H9 (cell line): ENCODE measurements at regions not wholly inside any gene's neighbourhood (a gene's known extent, or its start where the extent isn't known, plus 50 kb on each side); places are given as distances from the start of the nearest gene placed in this dataset.

Experiments used
- DNase-seq: peaks from one replicate; pipeline ENCODE4 v3.0.0-alpha.2; 2017
- H2AFZ ChIP-seq: one replicate; pipeline ENCODE4 v1.6.1; 2013; ENCODE audit warnings: mild to moderate bottlenecking, low read length, control low read depth, moderate library complexity
- H2AK5ac ChIP-seq: 2 replicates; pipeline ENCODE4 v1.6.1; 2013; ENCODE audit warnings: low read length, control low read depth, mixed read lengths; ENCODE audit not compliant: insufficient read length
- H2BK120ac ChIP-seq: one replicate; pipeline ENCODE4 v1.6.1; 2013; ENCODE audit warnings: low read depth, mild to moderate bottlenecking, low read length, control low read depth, inconsistent platforms; ENCODE audit not compliant: poor library complexity, severe bottlenecking
- H2BK12ac ChIP-seq: 2 replicates; pipeline ENCODE4 v1.6.1; 2013; ENCODE audit warnings: low read length, control low read depth, mixed read lengths, low read depth; ENCODE audit not compliant: insufficient read length
- H2BK15ac ChIP-seq: 2 replicates; pipeline ENCODE4 v1.6.1; 2013; ENCODE audit warnings: low read depth, low read length, control low read depth
- H2BK20ac ChIP-seq: one replicate; pipeline ENCODE4 v1.6.1; 2013; ENCODE audit warnings: low read depth, mild to moderate bottlenecking, low read length, control low read depth, inconsistent platforms; ENCODE audit not compliant: poor library complexity, severe bottlenecking
- H2BK5ac ChIP-seq: 2 replicates; pipeline ENCODE4 v1.6.1; 2013; ENCODE audit warnings: low read length, control low read depth, mixed read lengths; ENCODE audit not compliant: insufficient read length
- H3K14ac ChIP-seq: 2 replicates; pipeline ENCODE4 v1.6.1; 2013; ENCODE audit warnings: low read length, control low read depth; ENCODE audit not compliant: insufficient read depth
- H3K18ac ChIP-seq: 2 replicates; pipeline ENCODE4 v1.6.1; 2013; ENCODE audit warnings: low read depth, mild to moderate bottlenecking, mixed read lengths, low read length, control low read depth; ENCODE audit not compliant: insufficient read length
- H3K23ac ChIP-seq: 2 replicates; pipeline ENCODE4 v1.6.1; 2013; ENCODE audit warnings: low read length, control low read depth, mixed read lengths, low read depth; ENCODE audit not compliant: insufficient read length
- H3K23me2 ChIP-seq: 2 replicates; pipeline ENCODE4 v1.6.1; 2013; ENCODE audit warnings: low read depth, mild to moderate bottlenecking, mixed read lengths, low read length, control low read depth; ENCODE audit not compliant: insufficient read length, poor library complexity, severe bottlenecking
- H3K27ac ChIP-seq: 2 replicates; pipeline ENCODE4 v1.5.1; 2013; ENCODE audit warnings: low read length, control low read depth, mixed read lengths, low read depth; ENCODE audit not compliant: insufficient read length
- H3K27me3 ChIP-seq: 2 replicates; pipeline ENCODE4 v1.6.1; 2013; ENCODE audit warnings: low read length, control low read depth, inconsistent platforms; ENCODE audit not compliant: insufficient read depth
- H3K4ac ChIP-seq: 2 replicates; pipeline ENCODE4 v1.6.1; 2013; ENCODE audit warnings: low read depth, mild to moderate bottlenecking, control low read depth, inconsistent platforms, low read length, moderate library complexity
- H3K4me1 ChIP-seq: 2 replicates; pipeline ENCODE4 v1.6.1; 2013; ENCODE audit warnings: low read length, control low read depth, inconsistent platforms; ENCODE audit not compliant: insufficient read depth
- H3K4me2 ChIP-seq: 2 replicates; pipeline ENCODE4 v1.6.1; 2013; ENCODE audit warnings: low read length, control low read depth, mixed read lengths; ENCODE audit not compliant: insufficient read length, insufficient read depth
- H3K56ac ChIP-seq: 2 replicates; pipeline ENCODE4 v1.6.1; 2013; ENCODE audit warnings: low read depth, mild to moderate bottlenecking, mixed read lengths, low read length, control low read depth; ENCODE audit not compliant: insufficient read length
- H3K79me1 ChIP-seq: 2 replicates; pipeline ENCODE4 v1.6.1; 2013; ENCODE audit warnings: low read depth, mild to moderate bottlenecking, moderate library complexity, low read length, control low read depth, inconsistent platforms; ENCODE audit not compliant: insufficient read depth, poor library complexity, severe bottlenecking
- H3K79me2 ChIP-seq: 2 replicates; pipeline ENCODE4 v1.6.1; 2013; ENCODE audit warnings: low read length, control low read depth, inconsistent platforms; ENCODE audit not compliant: insufficient read depth
- H3K9ac ChIP-seq: 2 replicates; pipeline ENCODE4 v1.6.1; 2013; ENCODE audit warnings: low read length, control low read depth, mixed read lengths; ENCODE audit not compliant: insufficient read length; ENCODE audit errors: extremely low read depth
- H3K9me3 ChIP-seq: one replicate; pipeline ENCODE4 v1.6.1; 2013; ENCODE audit warnings: low read depth, low read length, inconsistent platforms; ENCODE audit not compliant: control insufficient read depth
- H3T11ph ChIP-seq: one replicate; pipeline ENCODE4 v1.6.1; 2013; ENCODE audit warnings: mild to moderate bottlenecking, low read length, control low read depth, inconsistent platforms
- H4K20me1 ChIP-seq: one replicate; pipeline ENCODE4 v1.6.1; 2013; ENCODE audit not compliant: control insufficient read depth, insufficient read length, insufficient read depth
- H4K5ac ChIP-seq: 2 replicates; pipeline ENCODE4 v1.6.1; 2013; ENCODE audit warnings: low read depth, mild to moderate bottlenecking, mixed read lengths, low read length, control low read depth; ENCODE audit not compliant: insufficient read length
- H4K8ac ChIP-seq: replicated peaks from 2 replicates; pipeline ENCODE4 v1.6.1; 2013; ENCODE audit warnings: low read length, control low read depth, mixed read lengths, low read depth; ENCODE audit not compliant: insufficient read length
- H4K91ac ChIP-seq: 2 replicates; pipeline ENCODE4 v1.6.1; 2013; ENCODE audit warnings: low read depth, mild to moderate bottlenecking, moderate library complexity, mixed read lengths, low read length, control low read depth; ENCODE audit not compliant: insufficient read length
- H3K27ac Mint-ChIP-seq, 3 experiments: 2 replicates in 2 of 3; 3 replicates in 1 of 3; pipeline ENCODE4 v1.8.0; 2020 to 2021; ENCODE audit warnings: mixed read lengths in 3 of 3, mild to moderate bottlenecking in 1 of 3, moderate library complexity in 1 of 3
- H3K27me3 Mint-ChIP-seq: 2 replicates; pipeline ENCODE4 v1.8.0; 2021; ENCODE audit warnings: low read depth, mild to moderate bottlenecking, moderate library complexity, mixed read lengths
- H3K36me3 Mint-ChIP-seq, 3 experiments: 2 replicates in 2 of 3; 3 replicates in 1 of 3; pipeline ENCODE4 v1.8.0; 2020 to 2021; ENCODE audit warnings: low read depth in 3 of 3, mixed read lengths in 3 of 3; ENCODE audit not compliant: insufficient read depth in 1 of 3
- H3K4me1 Mint-ChIP-seq, 2 experiments: 2 replicates each; pipeline ENCODE4 v1.8.0; 2020; ENCODE audit warnings: mixed read lengths in 2 of 2
- H3K4me3 Mint-ChIP-seq, 2 experiments: 2 replicates in 1 of 2; 3 replicates in 1 of 2; pipeline ENCODE4 v1.8.0; 2020 to 2021; ENCODE audit warnings: mild to moderate bottlenecking in 2 of 2, mixed read lengths in 2 of 2, moderate library complexity in 1 of 2
- H3K9me3 Mint-ChIP-seq, 2 experiments: 2 replicates in 1 of 2; 3 replicates in 1 of 2; pipeline ENCODE4 v1.8.0; 2020; ENCODE audit warnings: mild to moderate bottlenecking in 2 of 2, mixed read lengths in 2 of 2, moderate library complexity in 1 of 2
- CTCF ChIP-seq: fragments of 200-600 bp; sonication (generic); conservative IDR thresholded peaks from 3 replicates; pipeline ENCODE4 v1.8.0; 2021; ENCODE audit warnings: antibody characterized with exemption, mild to moderate bottlenecking

DNA sequence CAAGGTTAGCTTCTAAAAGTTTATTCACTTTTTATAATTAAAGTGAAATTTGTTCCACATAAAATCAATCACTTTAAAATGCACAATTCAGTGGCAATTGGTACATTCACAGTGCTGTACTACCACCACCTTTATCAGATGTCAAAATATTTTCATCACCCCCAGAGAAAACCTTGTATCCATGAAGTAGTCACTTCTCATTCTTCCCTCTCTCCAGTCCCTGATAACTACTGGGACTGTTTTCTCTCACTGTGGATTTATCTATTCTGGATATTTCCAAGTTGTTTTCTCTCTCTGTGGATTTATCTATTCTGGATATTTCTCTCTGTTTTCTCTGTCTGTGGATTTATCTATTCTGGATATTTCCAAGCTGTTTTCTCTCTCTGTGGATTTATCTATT is 435.4 kb upstream of the CNTNAP2 start:
- H3K23me2 ChIP-seq = no peaks in the 10 kb centered on the region
- no peak overlapping the region for H2BK12ac ChIP-seq
- no peaks in the 10 kb centered on the region; the same call in none of the 2 replicates for H3K27me3 Mint-ChIP-seq
- no peak overlapping the region for H2BK5ac ChIP-seq
- no peak overlapping the region for H4K5ac ChIP-seq
- no peak for TF ChIP-seq CTCF
- H2BK120ac ChIP-seq = no peak overlapping the region
- H3K56ac ChIP-seq = no peak overlapping the region
- H3K4me1 Mint-ChIP-seq = no peaks in the 10 kb centered on the region
- no peak overlapping the region for H2BK20ac ChIP-seq
- no peak for DNase-seq
- H3K4ac ChIP-seq = no peak overlapping the region
- no peaks in the 10 kb centered on the region for H3K79me2 ChIP-seq
- no peak overlapping the region for H3K14ac ChIP-seq
- H3K27ac Mint-ChIP-seq = no peak overlapping the region
- H4K20me1 ChIP-seq = no peaks in the 10 kb centered on the region
- no peaks in the 10 kb centered on the region for H3K79me1 ChIP-seq
- no peak overlapping the region for H3K4me3 Mint-ChIP-seq
- H3K9me3 ChIP-seq = no peaks in the 10 kb centered on the region
- H3K9ac ChIP-seq = no peak overlapping the region
- no peak overlapping the region for H4K91ac ChIP-seq
- H2AK5ac ChIP-seq = no peak overlapping the region
- no peak overlapping the region for H3K18ac ChIP-seq
- no peak overlapping the region for H3K23ac ChIP-seq
- no peak overlapping the region for H2BK15ac ChIP-seq
- 0 out of 5 replicates have a peak, but pooled peaks cover 0 to 3% of the 10 kb centered on the region in 2 experiments for H3K9me3 Mint-ChIP-seq
- H4K8ac ChIP-seq = no peak overlapping the region
- H3K4me1 ChIP-seq = no peaks in the 10 kb centered on the region
- no peak overlapping the region for H3K4me2 ChIP-seq
- H2AFZ ChIP-seq = no peak overlapping the region
- H3K36me3 Mint-ChIP-seq = no peaks in the 10 kb centered on the region
- H3K27me3 ChIP-seq = no peaks in the 10 kb centered on the region
- H3T11ph ChIP-seq = no peak overlapping the region
- H3K27ac ChIP-seq = no peak overlapping the region
